GM23338 (cell line): ENCODE measurements at regions not wholly inside any gene's neighbourhood (a gene's known extent, or its start where the extent isn't known, plus 50 kb on each side); places are given as distances from the start of the nearest gene placed in this dataset.
A peak's percentile ranks its signal among the peaks of the same experiment; 100 is the strongest.

Experiments
- ATAC-seq: fragments of 200-7000 bp; cut with Tn5 transposase; 3 replicates; pipeline ENCODE4 v1.9.1; 2020
- DNase-seq: peaks from one replicate; pipeline ENCODE4 v3.0.0-alpha.2; 2015; ENCODE audit warnings: low spot score
- H2AFZ ChIP-seq: fragments of 200-600 bp; sonication (generic); 2 replicates; pipeline ENCODE4 v1.8.0; 2016; ENCODE audit warnings: antibody characterized with exemption, mild to moderate bottlenecking, moderate library complexity
- H3F3A ChIP-seq: fragments of 200-600 bp; sonication (generic); replicated peaks from 2 replicates; pipeline ENCODE4 v1.8.0; 2017; ENCODE audit warnings: antibody characterized with exemption, mixed run types, low read depth
- H3K27ac ChIP-seq: fragments of 200-600 bp; sonication (generic); 2 replicates; pipeline ENCODE4 v1.6.1; 2016; ENCODE audit warnings: low read depth
- H3K27me3 ChIP-seq: fragments of 200-600 bp; sonication (generic); 2 replicates; pipeline ENCODE4 v1.8.0; 2016; ENCODE audit warnings: mild to moderate bottlenecking, mixed run types, moderate library complexity; ENCODE audit not compliant: insufficient read depth
- H3K36me3 ChIP-seq: fragments of 200-600 bp; sonication (generic); 2 replicates; pipeline ENCODE4 v1.8.0; 2016; ENCODE audit warnings: mild to moderate bottlenecking; ENCODE audit not compliant: insufficient read depth
- H3K4me1 ChIP-seq: fragments of 200-600 bp; sonication (generic); 2 replicates; pipeline ENCODE4 v1.8.0; 2016; ENCODE audit warnings: mild to moderate bottlenecking, moderate library complexity; ENCODE audit not compliant: insufficient read depth
- H3K4me2 ChIP-seq: fragments of 200-600 bp; sonication (generic); 2 replicates; pipeline ENCODE4 v1.7.1; 2017; ENCODE audit warnings: mixed run types
- H3K4me3 ChIP-seq: fragments of 200-600 bp; sonication (generic); 2 replicates; pipeline ENCODE4 v1.6.1; 2016; ENCODE audit warnings: mixed run types
- H3K79me2 ChIP-seq: fragments of 200-600 bp; sonication (generic); replicated peaks from 2 replicates; pipeline ENCODE4 v1.8.0; 2017; ENCODE audit warnings: mild to moderate bottlenecking; ENCODE audit not compliant: insufficient read depth
- H3K9me2 ChIP-seq: fragments of 200-600 bp; sonication (generic); 2 replicates; pipeline ENCODE4 v1.8.0; 2017; ENCODE audit not compliant: insufficient read depth
- H4K20me1 ChIP-seq: fragments of 200-600 bp; sonication (generic); replicated peaks from 2 replicates; pipeline ENCODE4 v1.8.0; 2017; ENCODE audit warnings: mild to moderate bottlenecking; ENCODE audit not compliant: insufficient read depth
- H3K27ac Mint-ChIP-seq: 2 replicates; pipeline ENCODE4 v1.8.0; 2020; ENCODE audit warnings: inconsistent platforms, mild to moderate bottlenecking, moderate library complexity, mixed read lengths
- H3K27me3 Mint-ChIP-seq: 3 replicates; pipeline ENCODE4 v1.8.0; 2022; ENCODE audit warnings: low read depth, mild to moderate bottlenecking, moderate library complexity, mixed read lengths, inconsistent platforms; ENCODE audit not compliant: insufficient read depth, poor library complexity
- H3K36me3 Mint-ChIP-seq: 3 replicates; pipeline ENCODE4 v1.8.0; 2021; ENCODE audit warnings: low read depth, mild to moderate bottlenecking, inconsistent platforms, moderate library complexity, mixed read lengths
- H3K4me1 Mint-ChIP-seq: 3 replicates; pipeline ENCODE4 v1.8.0; 2020; ENCODE audit warnings: mild to moderate bottlenecking, inconsistent platforms, mixed read lengths
- H3K4me3 Mint-ChIP-seq: 3 replicates; pipeline ENCODE4 v1.8.0; 2021; ENCODE audit warnings: moderate library complexity, mild to moderate bottlenecking, inconsistent platforms, mixed read lengths
- H3K9me3 Mint-ChIP-seq: 3 replicates; pipeline ENCODE4 v1.8.0; 2020; ENCODE audit warnings: moderate library complexity, mild to moderate bottlenecking, inconsistent platforms, mixed read lengths
- CREB1 ChIP-seq: fragments of 250-450 bp; sonication (Bioruptor Pico); IDR thresholded peaks from 2 replicates; pipeline ENCODE4 v1.5.0; 2020; ENCODE audit warnings: low read depth, mild to moderate bottlenecking, moderate library complexity
- ETS1 ChIP-seq: IDR thresholded peaks from 2 replicates; pipeline ENCODE4 v1.6.1; 2016; ENCODE audit warnings: antibody characterized with exemption
- JUNB ChIP-seq: IDR thresholded peaks from one replicate; pipeline ENCODE4 v1.6.1; 2016; ENCODE audit warnings: antibody characterized with exemption; ENCODE audit not compliant: unreplicated experiment
- NANOG ChIP-seq: IDR thresholded peaks from 2 replicates; pipeline ENCODE4 v1.6.1; 2016; ENCODE audit warnings: antibody characterized with exemption, borderline replicate concordance
- POLR2AphosphoS5 ChIP-seq: IDR thresholded peaks from 2 replicates; pipeline ENCODE4 v1.6.1; 2016; ENCODE audit warnings: antibody characterized with exemption, low read depth
- ZNF114 ChIP-seq: fragments of 250-450 bp; sonication (Bioruptor Pico); IDR thresholded peaks from 2 replicates; pipeline ENCODE4 v1.5.0; 2020; ENCODE audit warnings: mild to moderate bottlenecking, moderate library complexity
- ZNF462 ChIP-seq: fragments of 250-450 bp; sonication (Bioruptor Pico); IDR thresholded peaks from 2 replicates; pipeline ENCODE4 v1.5.0; 2020; ENCODE audit warnings: mild to moderate bottlenecking, moderate library complexity

- TF ChIP-seq ZNF462 (CRISPR knock-in tag), result no peak
Measured at GRCh38 chr1:227424159-227424680, 105.9 kb upstream of the CDC42BPA start (continued).

- no peaks in the 10 kb centered on the region for H4K20me1 ChIP-seq
- H3K4me1 ChIP-seq, result no peaks in the 10 kb centered on the region
- Mint-ChIP-seq H3K4me1 (no peaks in the 10 kb centered on the region), H3K27ac (no peak overlapping the region), H3K9me3 (no peaks in the 10 kb centered on the region), H3K27me3 (peaks cover 2% of the 10 kb centered on the region), H3K36me3 (no peaks in the 10 kb centered on the region), H3K4me3 (no peak overlapping the region)
- DNase-seq (no peak), ATAC-seq (no peak)
- no peak overlapping the region for H3K4me2 ChIP-seq
- H3K27ac ChIP-seq, result no peak overlapping the region
- H3F3A ChIP-seq, result no peaks in the 10 kb centered on the region
- H3K79me2 ChIP-seq, result no peaks in the 10 kb centered on the region
- H2AFZ ChIP-seq, result peak overlapping the region; percentile 85
- no peaks in the 10 kb centered on the region for H3K27me3 ChIP-seq
- no peaks in the 10 kb centered on the region for H3K9me2 ChIP-seq
- no peak overlapping the region for H3K4me3 ChIP-seq
- no peaks in the 10 kb centered on the region for H3K36me3 ChIP-seq
- TF ChIP-seq CREB1 (CRISPR knock-in tag), result no peak
- TF ChIP-seq ZNF114 (CRISPR knock-in tag), result no peak
- TF ChIP-seq JUNB, result no peak
- no peak for TF ChIP-seq ZNF462 (CRISPR knock-in tag)
- no peak for TF ChIP-seq NANOG
- no peak for TF ChIP-seq POLR2AphosphoS5
- TF ChIP-seq ETS1, result no peak
Measured at GRCh38 chr1:227422581-227422980, 104.3 kb upstream of the CDC42BPA start.
